8988T (cell line): ENCODE measurements at regions not wholly inside any gene's neighbourhood (a gene's known extent, or its start where the extent isn't known, plus 50 kb on each side); places are given as distances from the start of the nearest gene placed in this dataset.

Source experiments
- DNase-seq: peaks from one replicate; pipeline ENCODE4 v3.0.0; 2011

DNA sequence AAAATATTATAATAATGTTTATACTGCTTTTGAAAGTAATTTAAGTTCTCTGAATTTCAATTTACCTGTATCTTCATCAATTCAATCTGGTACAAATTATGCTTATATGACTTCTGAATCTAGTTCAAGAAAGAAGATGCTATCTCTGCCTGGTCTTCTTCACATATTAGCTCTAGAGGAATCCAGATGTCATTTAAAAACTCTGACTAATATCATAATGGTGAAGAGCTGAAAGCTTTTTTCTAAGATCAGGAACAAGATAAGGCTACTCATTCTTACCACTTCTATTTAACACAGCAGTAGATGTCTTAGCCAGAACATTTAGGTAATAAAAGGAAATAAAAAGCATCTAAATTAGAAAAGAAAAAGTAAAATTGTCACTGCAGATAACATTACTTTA lies 636.1 kb downstream of the ARAP2 start:
- DNase-seq = no peak

DNA sequence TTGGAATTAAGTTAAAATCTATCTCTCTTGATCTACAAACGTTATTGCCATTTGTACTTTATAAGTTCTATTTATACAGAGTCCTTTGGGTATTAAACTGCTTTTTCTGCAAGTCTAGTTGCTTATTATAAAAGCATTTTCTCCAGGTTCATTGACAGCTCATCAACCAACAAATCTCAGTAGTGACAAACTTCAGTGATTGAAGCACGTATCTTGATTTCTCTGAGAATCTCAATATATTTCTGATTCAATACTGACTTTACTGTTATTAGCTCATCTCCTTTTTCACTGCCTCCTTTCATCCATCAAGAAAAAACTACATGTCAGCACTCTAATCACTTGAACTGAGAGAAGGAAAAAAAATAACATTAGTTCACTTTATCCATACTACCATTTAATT lies 630.2 kb downstream of the ARAP2 start:
- no peak for DNase-seq

DNA sequence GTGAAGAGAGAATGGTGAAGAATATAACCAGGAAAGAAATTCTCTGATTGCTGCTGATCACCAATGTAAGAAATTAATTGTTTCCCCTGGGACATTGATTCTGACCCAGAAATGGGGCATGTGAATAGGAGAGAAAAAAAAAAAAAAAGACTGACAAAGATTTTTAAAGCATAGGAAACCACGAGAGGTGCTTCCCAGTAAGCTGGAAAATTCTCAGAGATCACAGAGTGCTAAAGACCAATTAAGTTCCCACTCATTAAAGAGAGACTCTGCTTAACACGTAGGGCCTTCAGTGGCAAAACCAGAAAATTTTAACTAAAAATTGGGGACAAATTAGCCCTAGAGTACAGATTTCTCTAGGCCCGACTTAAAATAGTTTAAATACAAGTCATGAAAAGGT lies 604.4 kb downstream of the ARAP2 start:
- DNase-seq = no peak

DNA sequence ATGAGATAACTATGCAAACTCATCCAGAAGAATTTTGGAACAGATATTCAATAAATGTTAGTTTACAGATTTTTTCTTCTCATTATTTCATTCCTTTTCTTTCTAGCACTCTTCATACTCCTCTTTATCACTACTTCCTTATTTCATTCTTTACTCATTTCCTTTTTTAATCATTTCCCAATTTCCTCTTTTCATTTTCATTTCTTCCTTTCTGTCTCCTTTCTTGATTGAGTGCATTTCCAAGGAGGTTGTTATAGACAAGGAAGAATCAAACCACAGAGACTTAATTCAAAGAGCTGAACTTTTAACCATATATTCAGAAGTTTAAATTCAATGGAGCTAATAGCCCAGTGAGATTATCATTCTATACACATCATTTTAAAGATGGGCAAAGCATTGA lies 600.7 kb downstream of the ARAP2 start:
- no peak for DNase-seq

DNA sequence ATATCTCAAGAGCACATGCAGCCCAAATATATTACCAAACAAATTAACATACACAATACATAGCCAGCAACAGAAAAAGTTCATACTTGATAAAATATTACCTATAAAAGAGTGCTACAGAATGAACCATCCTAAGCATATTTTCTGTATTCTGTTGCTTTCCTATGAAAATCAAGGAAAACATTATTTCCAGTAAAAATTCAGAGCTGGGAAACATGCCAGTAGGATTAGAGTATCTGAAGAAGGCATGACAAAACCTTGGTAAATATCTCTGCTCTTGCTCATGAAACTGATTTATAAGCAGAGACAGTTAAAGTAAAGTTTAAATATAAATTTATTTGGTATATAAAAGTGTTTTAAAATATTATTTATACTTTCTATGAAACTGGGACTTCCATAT lies 599.7 kb downstream of the ARAP2 start:
- no peak for DNase-seq

DNA sequence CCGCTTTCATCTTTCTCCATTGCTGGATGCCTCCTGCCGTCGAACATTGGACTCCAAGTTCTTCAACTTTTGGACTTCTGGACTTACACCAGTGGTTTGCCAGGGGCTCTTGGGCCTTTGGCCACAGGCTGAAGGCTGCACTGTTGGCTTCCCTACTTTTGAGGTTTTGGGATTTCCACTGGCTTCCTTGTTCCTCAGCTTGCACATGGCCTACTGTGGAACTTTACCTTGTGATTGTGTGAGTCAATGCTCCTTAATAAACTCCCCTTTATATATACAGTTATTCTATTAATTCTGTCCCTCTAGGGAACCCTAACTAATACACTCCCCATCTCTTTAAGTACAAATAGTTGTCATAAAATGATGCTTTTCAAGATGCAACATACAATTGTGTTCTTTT lies 595.3 kb downstream of the ARAP2 start:
- DNase-seq = no peak

DNA sequence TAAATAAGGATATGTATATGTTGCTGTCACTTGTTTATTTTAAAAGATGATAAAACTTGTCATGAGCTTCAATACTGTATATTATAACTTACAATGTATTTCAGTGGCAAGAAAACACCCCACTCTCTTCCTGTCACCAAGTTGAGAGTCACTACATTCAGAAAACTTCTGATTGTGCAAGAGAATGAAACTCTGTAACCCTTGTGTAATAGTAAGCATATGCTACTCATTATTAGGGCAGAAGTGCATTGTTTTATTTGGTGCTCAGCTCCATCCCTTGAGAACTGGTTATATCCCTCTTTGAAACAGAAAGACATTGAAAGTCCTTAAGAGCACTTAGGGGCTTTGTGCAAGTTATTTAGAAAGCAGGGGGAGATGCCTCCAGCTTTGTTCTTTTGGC lies 594.5 kb downstream of the ARAP2 start:
- no peak for DNase-seq

DNA sequence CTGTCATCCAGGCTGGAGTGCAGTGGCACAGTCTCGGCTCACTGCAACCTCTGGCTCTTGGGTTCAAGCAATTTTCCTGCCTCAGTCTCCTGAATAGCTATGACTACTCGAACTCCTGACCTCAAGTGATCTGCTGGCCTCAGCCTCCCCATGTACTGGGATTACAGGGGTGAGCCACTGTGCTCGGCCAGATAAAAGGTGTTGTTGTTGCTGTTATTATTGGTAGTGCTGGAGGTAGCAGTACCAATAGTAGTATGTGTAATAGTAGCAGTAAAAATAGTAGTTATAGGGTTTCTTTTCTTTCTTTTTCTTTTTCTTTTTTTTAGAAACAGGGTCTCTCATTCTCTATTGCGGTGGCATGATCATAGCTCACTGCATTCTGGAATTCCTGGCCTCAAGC lies 592.1 kb downstream of the ARAP2 start:
- DNase-seq = no peak

DNA sequence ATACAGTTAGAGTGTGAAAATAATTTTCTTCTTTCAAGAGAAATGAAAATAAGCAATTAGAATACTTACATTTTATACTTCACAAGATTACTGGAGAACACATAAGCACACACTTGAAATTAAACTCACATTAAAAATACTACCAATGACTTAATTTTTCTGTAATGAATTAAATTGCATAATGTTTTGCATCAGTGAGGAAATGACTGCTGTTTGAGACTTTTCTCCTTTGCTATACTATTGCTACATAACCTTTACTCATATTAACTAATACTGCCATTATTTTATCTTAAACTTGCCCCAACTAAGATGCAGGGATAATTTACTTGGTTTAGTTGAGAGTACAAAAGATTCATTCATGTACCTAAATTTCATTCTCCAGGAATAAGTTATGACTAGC lies 590.9 kb downstream of the ARAP2 start:
- no peak for DNase-seq

DNA sequence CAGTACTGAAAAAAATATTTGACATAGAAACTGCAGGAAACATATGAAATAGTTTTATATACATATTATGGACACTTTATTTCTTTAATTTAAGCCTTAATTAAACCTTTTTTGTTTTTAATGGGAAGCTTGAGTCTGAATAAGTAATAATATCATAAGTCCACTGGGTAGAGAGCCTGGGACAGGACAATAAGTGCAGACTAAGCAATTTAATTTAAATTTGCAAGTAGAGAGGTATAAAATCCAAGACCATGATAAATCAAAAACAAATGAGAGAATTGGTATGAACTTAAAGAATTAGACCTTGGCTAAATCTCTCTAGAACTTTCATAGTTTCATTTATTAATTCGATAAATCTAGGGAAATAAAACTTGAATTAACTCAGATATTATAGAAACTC lies 571.2 kb downstream of the ARAP2 start:
- DNase-seq = no peak

DNA sequence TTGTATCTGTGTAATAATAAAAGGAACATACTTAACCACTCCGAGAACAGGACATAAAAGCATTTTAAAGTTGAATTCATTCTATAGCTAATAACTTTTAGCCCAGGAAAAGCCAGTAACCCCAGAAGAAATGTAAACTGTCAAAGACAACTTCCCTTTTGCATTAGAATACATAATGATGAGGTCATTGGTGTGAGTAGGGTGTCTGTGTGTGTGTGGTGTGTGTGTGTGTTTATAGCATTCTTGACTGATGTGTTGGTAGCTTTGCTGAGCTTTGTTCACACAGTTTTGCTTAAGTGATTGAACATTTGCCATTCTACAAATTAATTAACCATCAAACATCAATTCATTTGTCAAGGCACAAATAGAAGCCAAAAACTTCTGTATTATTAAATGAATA lies 559.6 kb downstream of the ARAP2 start:
- no peak for DNase-seq

DNA sequence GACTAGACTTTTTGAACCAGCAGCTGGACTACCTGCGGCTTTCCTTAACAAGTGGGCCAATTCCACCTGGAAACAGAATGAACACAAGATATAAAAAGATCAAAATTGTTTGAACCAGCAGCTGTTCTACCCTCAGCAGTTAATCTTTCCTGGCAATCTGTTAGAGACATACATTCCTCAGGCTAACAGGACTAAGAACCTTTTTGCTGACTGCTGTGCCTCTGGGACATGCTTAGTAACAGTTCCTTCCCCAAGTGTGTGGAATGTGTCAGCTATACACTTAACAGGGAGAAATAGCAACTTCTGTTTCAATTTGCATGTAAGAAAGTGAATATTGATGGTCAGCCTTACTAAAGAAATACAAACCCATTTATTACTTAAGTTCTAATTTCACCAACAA lies 554.4 kb downstream of the ARAP2 start:
- DNase-seq = no peak

DNA sequence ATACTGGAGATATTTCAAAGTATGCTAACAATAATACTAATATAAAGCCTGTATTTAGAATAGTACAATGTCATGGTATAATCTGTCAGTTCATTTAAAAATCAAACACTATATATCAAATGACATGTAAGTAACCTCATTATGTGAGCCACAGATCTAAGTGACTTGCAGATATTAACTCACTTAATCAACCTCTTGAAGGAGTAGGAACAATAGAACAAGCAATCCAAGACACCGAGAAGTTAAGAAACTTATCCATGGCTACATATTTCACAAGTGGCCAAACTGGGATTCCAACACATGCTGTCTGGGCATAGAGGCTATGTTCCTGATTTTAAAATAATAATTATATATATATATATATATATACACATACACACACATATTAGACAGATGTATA lies 554.0 kb downstream of the ARAP2 start:
- no peak for DNase-seq

DNA sequence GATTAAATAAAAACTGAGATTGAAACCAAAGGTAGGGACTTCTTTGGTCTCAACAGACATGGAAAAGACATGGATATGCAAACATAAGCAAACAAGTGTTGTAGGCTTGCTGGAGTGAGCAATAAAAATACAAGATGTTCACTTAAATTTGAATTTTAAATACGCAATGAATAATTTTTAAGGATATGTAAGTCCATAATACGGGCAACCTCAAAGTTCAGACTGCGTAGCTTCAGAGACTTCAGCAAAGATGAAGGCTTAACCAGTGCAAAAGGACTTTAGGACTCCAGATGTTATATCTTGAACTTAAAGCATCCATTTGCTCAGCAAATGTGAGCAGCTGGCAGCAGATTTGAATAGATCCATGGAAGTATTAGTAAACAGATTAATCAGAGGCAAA lies 549.3 kb downstream of the ARAP2 start:
- no peak for DNase-seq

DNA sequence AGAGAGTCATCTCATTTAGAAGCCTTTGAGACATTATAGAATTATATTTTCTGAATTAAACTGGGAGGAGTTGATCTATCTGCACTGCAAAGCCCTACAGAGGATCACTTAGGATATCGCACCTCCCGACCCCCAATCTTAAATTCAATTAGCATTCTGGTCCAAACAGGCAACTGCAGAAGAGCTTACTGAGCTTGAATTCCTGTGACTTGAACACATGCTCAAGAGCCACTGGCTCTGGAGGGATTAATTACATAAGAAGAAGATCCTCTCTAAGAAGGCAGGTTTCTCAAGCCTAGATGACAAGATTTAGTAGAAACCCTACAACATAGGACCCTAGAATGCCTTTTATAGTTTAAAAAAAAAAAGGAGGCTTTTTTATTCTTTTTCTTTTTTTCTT lies 548.9 kb downstream of the ARAP2 start:
- DNase-seq = no peak

DNA sequence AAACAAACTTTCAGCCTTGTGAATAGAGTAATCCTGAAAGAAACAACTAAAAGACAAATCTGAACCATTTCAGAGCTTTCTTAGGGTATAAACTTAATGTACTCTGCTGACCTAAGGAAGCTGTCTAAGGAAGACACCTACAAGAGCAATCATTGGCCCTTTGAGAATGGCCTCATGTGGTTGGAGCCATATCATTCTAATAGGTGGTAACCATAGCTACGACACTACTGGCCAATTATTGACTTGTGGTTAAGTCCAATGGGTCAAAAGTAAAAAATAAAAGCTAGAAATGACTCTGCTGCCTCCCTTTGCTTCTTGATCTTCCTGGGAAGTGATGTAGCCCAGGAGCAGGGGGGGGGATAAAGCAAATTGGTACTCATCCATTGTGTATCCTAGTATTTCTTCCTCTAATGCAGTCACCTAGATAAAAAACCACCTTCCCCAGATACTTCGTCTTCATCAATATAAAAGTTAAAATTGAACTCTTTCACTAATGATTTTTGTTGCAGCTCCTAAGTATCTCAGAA lies 547.0 kb downstream of the ARAP2 start:
- DNase-seq = no peak

DNA sequence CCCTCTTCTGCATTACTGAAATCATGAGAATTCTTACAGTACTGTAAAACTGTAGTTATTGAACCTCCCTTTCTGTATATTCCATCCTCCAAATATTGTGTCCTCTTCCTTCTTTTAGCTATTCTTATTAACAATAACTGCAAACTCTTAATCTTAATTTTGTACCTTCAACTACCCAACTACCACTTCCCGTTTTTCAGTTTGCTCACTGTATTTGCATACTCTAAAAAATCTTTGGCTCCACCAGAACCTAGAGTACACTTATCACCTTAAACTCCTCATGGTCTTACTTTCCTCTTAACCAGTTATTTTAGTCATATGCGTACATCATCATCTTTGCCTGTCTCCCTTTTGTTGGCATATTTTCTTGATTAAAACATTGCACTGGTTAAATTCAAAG lies 543.7 kb downstream of the ARAP2 start:
- no peak for DNase-seq

DNA sequence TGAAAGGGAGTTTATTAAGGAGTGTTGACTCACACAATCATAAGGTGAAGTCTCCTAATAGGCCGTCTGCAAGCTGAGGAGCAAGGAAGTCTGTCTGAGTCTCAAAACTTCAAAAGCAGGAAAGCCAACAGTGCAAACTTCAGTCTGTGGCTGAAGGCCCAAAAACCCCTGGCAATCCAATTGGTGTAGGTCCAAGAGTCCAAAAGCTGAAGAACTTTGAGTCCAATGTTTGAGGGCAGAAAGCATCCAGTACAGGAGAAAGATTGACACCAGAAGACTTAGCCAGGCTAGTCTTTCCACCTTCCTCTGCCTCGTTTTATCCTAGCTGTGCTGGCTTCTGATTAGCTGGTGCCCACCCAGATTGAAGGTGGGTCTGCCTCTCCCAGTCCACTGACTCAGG lies 535.2 kb downstream of the ARAP2 start:
- DNase-seq = no peak

DNA sequence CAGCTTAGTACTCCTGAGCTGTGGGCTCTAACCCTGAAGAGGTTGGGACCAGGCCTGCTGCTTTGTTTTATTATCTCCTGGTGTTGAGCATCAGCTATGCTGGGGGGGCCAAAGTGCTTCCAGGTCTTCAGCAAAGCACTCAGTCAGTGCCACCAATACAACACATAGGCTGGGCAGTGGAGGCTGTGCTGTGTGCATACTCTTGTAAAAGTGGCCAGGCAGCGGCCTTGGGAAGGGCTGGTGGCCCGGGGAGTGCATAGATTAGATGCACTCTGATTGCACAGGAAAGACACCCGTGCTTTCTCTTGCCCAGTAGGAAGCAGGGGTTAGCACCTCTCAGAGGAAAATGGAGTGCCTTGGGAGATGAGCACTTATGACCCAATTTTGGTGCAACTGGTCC lies 534.0 kb downstream of the ARAP2 start:
- no peak for DNase-seq

DNA sequence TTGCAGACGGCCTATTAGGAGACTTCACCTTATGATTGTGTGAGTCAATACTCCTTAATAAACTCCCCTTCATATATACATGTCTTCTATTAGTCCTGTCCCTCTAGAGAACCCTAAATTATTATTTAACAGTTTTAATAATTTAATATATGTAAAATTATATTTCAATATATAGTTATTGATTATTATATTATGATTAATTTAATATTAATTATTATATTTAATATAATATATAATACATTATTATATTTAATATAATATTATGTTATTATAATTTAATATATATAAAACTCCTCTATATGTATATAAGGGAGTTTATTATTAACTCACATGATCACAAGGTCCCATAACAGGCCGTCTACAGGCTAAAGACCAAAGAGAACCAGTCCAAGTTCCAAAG lies 533.2 kb downstream of the ARAP2 start:
- no peak for DNase-seq

DNA sequence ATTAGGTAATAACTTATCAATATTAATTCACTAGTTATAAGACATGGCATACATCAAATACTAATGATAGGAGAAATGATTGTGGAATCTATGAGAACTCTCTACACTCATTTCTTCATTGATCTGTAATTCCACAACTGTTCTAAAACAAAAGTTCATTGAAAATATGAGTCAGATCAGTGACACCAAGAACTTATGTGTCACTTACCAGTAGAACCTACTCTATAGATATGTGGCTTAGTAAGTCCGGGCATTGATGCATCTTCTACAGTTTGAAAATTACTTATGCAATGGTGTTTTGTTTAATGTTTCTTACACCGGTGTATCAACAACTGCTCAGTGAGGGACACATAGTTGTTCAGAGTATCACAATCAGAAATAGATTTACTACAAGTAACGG lies 520.3 kb downstream of the ARAP2 start:
- DNase-seq = no peak

DNA sequence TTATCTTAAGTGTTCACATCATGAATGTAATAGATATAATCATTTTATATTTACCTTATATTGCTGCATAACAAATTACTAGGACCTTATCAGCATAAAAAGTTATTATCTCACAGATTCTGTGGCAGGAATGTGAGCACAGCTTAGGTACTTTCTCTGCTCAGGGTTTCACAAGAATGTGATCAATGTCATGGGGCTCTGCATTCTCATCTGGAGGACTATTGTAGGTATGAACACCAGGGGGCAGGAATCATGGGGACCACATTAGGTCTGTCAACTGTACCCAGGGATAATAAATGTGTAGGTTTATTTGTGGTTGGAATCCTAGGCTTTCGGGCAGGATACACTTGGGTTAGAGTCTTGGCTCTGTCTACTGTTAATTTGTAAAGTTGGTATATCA lies 519.2 kb downstream of the ARAP2 start:
- no peak for DNase-seq

DNA sequence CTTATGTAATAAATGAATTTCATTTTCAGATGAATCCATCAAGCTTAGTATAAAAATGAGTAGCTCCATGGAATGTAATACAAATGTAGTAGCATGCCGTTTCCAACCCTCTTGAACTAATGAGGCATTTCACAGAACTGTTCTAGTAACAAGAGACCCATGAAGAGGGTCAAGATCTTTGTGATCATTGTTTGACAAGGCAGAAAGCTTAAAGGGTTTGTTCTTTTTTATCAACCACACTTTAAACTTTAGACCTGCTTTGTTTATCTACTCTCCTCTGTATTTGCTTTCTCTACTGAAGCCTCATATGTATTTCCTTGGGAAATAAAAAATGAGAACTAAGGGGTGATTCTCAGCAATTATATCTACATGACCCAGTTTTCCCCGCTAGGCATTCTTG lies 513.9 kb downstream of the ARAP2 start:
- no peak for DNase-seq

DNA sequence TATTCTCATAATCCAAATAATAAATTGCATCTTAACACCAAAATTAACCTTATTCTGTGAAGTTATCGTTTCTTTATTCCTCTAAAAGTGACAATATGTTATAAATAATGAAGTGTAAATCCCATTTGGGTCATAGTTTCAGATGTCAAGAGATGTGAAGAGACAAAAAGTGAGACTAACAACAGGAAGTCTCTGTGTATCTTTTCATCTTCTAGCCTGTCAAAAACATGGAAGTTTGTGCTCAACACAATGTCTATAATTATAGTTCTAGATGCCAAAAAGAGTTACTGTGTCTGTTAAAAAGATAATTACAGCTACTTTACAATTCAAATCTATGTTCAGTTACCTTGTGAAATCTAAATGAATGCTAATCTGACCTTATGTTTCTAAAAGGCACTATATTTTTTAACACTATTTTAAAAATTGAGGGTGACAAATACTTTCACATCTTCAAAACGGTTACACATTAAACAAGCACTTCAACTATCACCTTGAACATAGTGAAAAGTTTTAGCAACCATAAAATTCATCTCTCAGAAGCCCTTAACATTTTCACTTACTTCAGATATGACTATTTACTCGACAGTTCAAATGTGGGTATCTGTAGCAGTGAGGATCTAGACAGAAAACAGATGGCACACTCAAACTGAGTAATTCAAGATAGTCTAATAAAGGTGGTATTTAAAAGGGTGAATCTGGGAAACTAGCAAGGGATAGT lies 509.8 kb downstream of the ARAP2 start:
- no peak for DNase-seq

DNA sequence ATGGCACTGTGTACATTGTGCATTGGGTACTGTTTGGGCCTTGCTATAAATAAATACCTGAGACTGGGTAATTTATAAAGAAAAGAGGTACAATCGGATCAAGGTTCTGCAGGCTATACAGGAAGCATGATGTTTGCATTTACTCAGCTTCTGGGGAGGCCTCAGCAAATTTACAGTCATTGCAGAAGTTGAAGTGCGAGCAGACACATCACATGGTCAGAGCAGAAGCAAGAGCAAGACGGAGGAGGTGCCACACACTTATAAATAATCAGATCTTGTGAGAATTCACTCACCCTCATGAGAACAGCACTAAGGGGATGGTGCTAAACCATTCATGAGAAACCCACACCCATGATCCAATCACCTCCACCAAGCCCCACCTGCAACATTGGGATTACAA lies 505.0 kb downstream of the ARAP2 start:
- no peak for DNase-seq

DNA sequence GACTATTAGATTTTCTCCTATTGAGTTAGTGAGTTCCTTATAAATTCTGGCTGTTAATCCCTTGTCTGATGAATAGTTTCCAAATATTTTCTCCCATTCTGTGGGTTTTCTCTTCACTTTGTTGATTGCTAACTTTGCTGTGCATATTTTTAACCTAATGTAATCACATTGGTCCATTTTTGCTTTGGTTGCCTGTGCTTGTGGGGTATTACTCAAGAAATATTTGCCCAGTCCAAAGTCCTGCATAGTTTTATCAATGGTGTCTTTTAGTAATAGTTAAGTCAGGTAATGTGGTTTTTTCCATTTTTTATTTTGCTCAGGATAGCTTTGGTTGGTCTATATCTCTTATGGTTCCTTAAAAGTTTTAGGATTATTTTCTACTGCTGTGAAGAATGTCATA lies 490.3 kb downstream of the ARAP2 start:
- no peak for DNase-seq
